ENCODE measurements at regions not wholly inside any gene's neighbourhood (a gene's known extent, or its start where the extent isn't known, plus 50 kb on each side); places are given as distances from the start of the nearest gene placed in this dataset.

DNA sequence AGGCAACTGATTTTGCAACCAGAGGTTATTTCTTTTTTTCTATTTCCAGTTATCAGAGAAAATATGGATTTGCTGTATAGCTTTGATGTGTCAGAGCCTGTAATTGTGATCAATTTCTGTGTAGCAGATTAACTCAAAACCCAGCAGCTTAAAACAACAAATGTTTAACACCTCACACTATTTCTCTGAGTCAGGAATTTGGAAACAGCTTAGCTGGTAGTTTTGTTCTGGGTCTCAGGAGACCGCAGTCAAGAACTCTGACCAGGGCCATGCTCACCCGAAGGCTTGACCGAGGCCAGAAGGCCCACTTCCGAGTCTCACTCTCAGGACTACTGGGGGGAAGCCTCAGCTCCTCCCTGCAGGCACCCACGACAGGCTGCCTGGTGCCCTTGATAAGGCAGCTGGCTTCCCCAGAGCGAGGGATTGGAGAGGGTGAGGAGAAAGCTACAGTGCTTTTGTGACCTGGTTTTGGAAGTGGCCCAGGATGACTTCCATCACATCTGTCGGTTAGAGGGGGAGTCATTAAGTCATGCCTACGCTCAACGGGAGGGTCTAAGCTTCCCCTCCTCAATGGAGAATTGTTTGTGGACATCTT is 105.7 kb upstream of the SHH start:
- H3K4me3 ChIP-seq (ENCODE audit: low read depth, low read length): no peak overlapping the region
- TF ChIP-seq, protein P1, sequence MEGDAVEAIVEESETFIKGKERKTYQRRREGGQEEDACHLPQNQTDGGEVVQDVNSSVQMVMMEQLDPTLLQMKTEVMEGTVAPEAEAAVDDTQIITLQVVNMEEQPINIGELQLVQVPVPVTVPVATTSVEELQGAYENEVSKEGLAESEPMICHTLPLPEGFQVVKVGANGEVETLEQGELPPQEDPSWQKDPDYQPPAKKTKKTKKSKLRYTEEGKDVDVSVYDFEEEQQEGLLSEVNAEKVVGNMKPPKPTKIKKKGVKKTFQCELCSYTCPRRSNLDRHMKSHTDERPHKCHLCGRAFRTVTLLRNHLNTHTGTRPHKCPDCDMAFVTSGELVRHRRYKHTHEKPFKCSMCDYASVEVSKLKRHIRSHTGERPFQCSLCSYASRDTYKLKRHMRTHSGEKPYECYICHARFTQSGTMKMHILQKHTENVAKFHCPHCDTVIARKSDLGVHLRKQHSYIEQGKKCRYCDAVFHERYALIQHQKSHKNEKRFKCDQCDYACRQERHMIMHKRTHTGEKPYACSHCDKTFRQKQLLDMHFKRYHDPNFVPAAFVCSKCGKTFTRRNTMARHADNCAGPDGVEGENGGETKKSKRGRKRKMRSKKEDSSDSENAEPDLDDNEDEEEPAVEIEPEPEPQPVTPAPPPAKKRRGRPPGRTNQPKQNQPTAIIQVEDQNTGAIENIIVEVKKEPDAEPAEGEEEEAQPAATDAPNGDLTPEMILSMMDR (IDR thresholded peaks at IDR 0.05; ENCODE audit: insufficient read depth, low read depth, low read length): no peak
- no peak for DNase-seq (ENCODE audit: low read depth)

DNA sequence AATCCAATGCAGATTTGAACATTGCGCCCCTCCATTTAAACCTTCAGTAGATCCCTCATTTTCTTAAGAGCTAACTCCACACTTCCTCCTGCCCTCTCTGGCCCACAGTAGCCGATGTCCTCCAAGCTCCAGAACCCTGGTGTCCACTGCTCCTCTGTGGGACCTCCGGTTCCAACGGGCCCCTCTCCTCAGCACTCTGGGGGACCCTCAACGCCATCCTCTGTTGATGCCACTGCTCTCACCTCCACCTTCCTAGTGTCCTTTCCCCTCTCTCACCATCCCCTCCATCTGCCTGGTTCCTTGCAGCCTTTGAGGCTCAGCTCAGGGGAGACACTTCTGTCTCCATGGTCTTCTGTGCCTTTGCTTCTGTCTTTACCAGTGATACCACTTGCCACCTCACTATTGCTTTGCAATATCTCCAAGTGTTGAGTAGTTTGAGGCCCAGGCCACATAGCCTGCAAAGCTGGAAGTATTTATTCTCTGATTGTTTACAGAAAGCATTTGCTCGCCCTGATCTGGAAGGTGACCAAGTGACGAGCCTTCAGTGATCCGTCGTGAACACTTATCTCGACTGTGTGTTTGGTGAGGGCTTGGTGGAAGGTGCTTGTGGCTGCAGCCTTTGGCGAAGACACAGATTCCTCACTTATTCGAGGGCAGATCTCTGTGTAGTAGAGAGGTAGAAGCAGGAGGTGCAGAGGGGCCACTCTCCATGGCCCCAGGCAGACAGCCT is 104.8 kb upstream of the SHH start:
- H3K4me3 ChIP-seq (ENCODE audit: low read depth, low read length): no peak overlapping the region
- DNase-seq (ENCODE audit: low read depth): no peak
- TF ChIP-seq, protein P1 (IDR thresholded peaks at IDR 0.05; ENCODE audit: insufficient read depth, low read depth, low read length): no peak

DNA sequence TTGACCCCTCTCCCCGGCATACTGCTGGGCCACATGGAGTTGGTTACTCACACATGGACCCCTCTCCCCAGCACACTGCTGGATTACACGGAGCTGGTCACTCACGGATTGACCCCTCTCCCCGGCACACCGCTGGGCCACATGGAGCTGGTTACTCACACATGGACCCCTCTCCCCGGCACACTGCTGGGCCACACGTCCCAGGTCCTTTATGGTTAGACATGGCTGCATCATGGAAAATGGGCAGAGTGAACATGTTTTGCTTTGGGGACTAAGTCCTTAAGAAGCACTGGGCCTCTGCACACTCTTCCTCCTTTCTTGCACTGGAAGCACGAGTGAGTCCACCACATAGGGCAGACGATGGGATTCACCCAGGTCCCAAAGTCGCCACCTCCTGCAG is 102.1 kb upstream of the SHH start:
- DNase-seq (ENCODE audit: low read depth): no peak
- TF ChIP-seq, protein P1 (IDR thresholded peaks at IDR 0.05; ENCODE audit: insufficient read depth, low read depth, low read length): no peak
- no peak overlapping the region for H3K4me3 ChIP-seq (ENCODE audit: low read depth, low read length)

DNA sequence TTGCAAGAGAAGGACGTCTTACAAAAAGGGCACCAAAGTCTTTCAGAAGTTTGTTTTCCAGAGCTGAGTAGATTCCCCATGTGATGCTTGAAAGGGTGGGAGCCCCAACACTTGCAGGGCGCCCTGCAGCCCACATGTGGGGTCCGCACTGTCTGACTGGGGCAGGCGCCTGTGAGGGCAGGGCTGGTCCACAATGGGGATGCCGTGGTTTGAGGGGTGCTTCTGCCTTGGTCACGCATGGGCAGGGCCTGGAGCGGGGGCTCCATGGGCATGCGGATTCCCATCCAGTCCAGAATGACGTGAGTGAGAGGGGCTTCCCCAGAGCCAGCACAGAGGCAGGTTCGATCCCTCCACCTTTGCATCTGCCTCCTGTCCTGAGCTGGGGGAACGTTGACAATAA is 101.5 kb upstream of the SHH start:
- TF ChIP-seq, protein P1 (IDR thresholded peaks at IDR 0.05; ENCODE audit: insufficient read depth, low read depth, low read length): no peak
- H3K4me3 ChIP-seq (ENCODE audit: low read depth, low read length): no peak overlapping the region
- no peak for DNase-seq (ENCODE audit: low read depth)

DNA sequence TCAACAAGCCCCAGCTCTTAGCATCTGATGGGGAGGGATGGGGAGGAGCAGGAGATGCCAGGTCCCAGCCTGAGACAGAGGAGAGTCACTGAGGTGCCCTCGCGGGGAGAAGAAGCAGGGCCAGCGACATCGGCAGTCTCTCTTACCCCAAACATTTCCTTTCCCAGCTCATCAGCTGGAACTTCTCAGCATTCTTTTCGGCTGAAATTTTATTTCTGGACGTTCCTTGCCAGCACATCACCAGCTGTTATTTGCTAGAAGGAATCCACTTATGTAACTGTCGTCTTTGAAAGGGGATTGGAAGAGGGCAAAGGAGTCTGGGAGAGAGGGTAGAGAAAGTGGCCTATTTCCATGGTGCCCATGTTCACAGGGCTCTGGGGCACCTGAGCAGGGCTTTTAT is 101.0 kb upstream of the SHH start:
- no peak overlapping the region for H3K4me3 ChIP-seq (ENCODE audit: low read depth, low read length)
- TF ChIP-seq, protein P1 (IDR thresholded peaks at IDR 0.05; ENCODE audit: insufficient read depth, low read depth, low read length): no peak
- DNase-seq (ENCODE audit: low read depth): no peak

DNA sequence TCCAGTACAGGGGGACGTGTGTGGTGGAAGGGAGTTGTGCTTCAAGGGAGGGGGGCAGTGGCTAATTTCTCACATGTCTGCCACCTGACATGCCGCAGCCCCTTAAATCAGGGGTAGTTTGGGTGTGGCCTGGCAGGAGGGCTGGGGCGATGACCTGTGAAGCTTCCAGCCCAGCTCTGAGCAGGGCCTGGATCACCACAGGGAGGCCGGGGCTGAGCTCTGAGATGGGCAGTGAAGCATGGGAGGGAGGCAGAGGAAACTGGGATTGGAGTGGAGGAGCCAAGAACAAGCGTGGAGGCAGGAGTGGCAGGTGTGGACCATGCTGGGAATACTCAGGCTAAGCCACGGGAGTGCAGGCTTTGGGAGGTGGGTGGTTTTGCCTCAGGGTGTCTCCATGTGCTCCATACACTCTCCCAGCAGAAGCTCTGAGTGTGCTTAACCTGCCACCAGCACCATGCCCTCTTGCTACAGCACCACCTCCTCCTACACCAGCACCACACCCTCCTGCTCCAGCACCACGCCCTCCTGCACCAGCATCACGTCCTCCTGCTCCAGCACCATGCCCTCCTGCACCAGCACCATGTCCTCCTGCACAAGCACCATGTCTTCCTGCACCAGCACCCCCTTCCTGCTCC is 99.3 kb upstream of the SHH start:
- no peak overlapping the region for H3K4me3 ChIP-seq (ENCODE audit: low read depth, low read length)
- TF ChIP-seq, protein P1 (IDR thresholded peaks at IDR 0.05; ENCODE audit: insufficient read depth, low read depth, low read length): no peak
- no peak for DNase-seq (ENCODE audit: low read depth)
